SK-N-SH (cell line): ENCODE measurements at regions not wholly inside any gene's neighbourhood (a gene's known extent, or its start where the extent isn't known, plus 50 kb on each side); places are given as distances from the start of the nearest gene placed in this dataset.
A peak's percentile ranks its signal among the peaks of the same experiment; 100 is the strongest.

Source experiments
- CTCF ChIA-PET: fragments of 300-600, 350-600 bp; formaldehyde crosslinking; extraction: SDS; loops from one replicate; lab custom pipeline; 2021; lab: Yijun Ruan, JAX
- POLR2A ChIA-PET: fragments of 350-600 bp; sonication (Branson Sonifier 250); formaldehyde crosslinking; extraction: SDS; loops from one replicate; lab custom pipeline; 2020; ENCODE audit warnings: antibody characterized with exemption, inconsistent platforms; lab: Yijun Ruan, JAX
- DNase-seq: peaks from one replicate; pipeline ENCODE4 v3.0.0; 2012
- H2AFZ ChIP-seq: fragments of 200-600 bp; sonication (generic); 2 replicates; pipeline ENCODE4 v1.8.1; 2016; ENCODE audit warnings: antibody characterized with exemption, mild to moderate bottlenecking, low read depth
- H3F3A ChIP-seq: fragments of 200-600 bp; sonication (generic); replicated peaks from 2 replicates; pipeline ENCODE3; 2016; ENCODE audit warnings: antibody characterized with exemption, mild to moderate bottlenecking; ENCODE audit not compliant: insufficient read depth
- H3K27ac ChIP-seq, 2 experiments: fragments of 200-500 bp in 1 of 2; fragments of 200-600 bp in 1 of 2; sonication (Bioruptor generic) in 1 of 2; sonication (generic), shearing (Covaris generic) in 1 of 2; 2 replicates each; pipeline versions ENCODE4 v1.5.1 to v1.6.1; 2014 to 2016; ENCODE audit warnings: low read depth in 2 of 2, inconsistent platforms in 1 of 2, low read length in 1 of 2, mild to moderate bottlenecking in 1 of 2, mixed read lengths in 1 of 2
- H3K27me3 ChIP-seq: fragments of 200-600 bp; sonication (generic), shearing (Covaris generic); 2 replicates; pipeline ENCODE4 v1.6.1; 2016; ENCODE audit warnings: mixed run types; ENCODE audit not compliant: insufficient read depth
- H3K36me3 ChIP-seq, 2 experiments: fragments of 200-500 bp in 1 of 2; fragments of 200-600 bp in 1 of 2; sonication (Bioruptor generic) in 1 of 2; sonication (generic) in 1 of 2; replicated peaks in 1 of 2; 2 replicates each; pipeline versions ENCODE3 to v1.5.1; 2014 to 2016; ENCODE audit warnings: low read length in 1 of 2, mild to moderate bottlenecking in 1 of 2; ENCODE audit not compliant: insufficient read depth in 2 of 2, control insufficient read depth in 1 of 2
- H3K4me1 ChIP-seq, 2 experiments: fragments of 200-500 bp in 1 of 2; fragments of 200-600 bp in 1 of 2; sonication (Bioruptor generic) in 1 of 2; sonication (generic), shearing (Covaris generic) in 1 of 2; 2 replicates each; pipeline versions ENCODE4 v1.5.1 to v1.6.1; 2014 to 2016; ENCODE audit warnings: low read depth in 1 of 2, low read length in 1 of 2, mixed run types in 1 of 2; ENCODE audit not compliant: insufficient read depth in 2 of 2, control insufficient read depth in 1 of 2
- H3K4me2 ChIP-seq: fragments of 200-600 bp; sonication (generic), shearing (Covaris generic); 2 replicates; pipeline ENCODE4 v1.6.1; 2017; ENCODE audit warnings: mixed run types
- H3K4me3 ChIP-seq, 2 experiments: fragments of 200-500 bp in 1 of 2; fragments of 200-600 bp in 1 of 2; sonication (Bioruptor generic) in 1 of 2; sonication (generic), shearing (Covaris generic) in 1 of 2; 2 replicates each; pipeline versions ENCODE4 v1.5.1 to v1.8.1; 2014 to 2016; ENCODE audit warnings: low read depth in 2 of 2, inconsistent platforms in 1 of 2, low read length in 1 of 2, mild to moderate bottlenecking in 1 of 2, mixed read lengths in 1 of 2, moderate library complexity in 1 of 2
- H3K79me2 ChIP-seq: fragments of 200-600 bp; sonication (generic); 2 replicates; pipeline ENCODE4 v1.8.1; 2017; ENCODE audit warnings: mild to moderate bottlenecking; ENCODE audit not compliant: insufficient read depth
- H3K9ac ChIP-seq: fragments of 200-600 bp; sonication (generic); 2 replicates; pipeline ENCODE4 v1.6.1; 2017; ENCODE audit warnings: mixed run types
- H3K9me2 ChIP-seq: fragments of 200-600 bp; sonication (generic); 2 replicates; pipeline ENCODE4 v1.6.1; 2017; ENCODE audit warnings: mixed run types
- H3K9me3 ChIP-seq: fragments of 200-600 bp; sonication (generic); 2 replicates; pipeline ENCODE4 v1.6.1; 2017; ENCODE audit warnings: mixed run types, mild to moderate bottlenecking, moderate library complexity
- H4K20me1 ChIP-seq: fragments of 200-600 bp; sonication (generic); 2 replicates; pipeline ENCODE4 v1.6.1; 2017; ENCODE audit warnings: mild to moderate bottlenecking, mixed run types; ENCODE audit not compliant: insufficient read depth
- EZH2phosphoT487 ChIP-seq: fragments of 200-600 bp; sonication (generic); IDR thresholded peaks from 2 replicates; pipeline ENCODE4 v1.6.1; 2017; ENCODE audit warnings: low read depth, mixed run types, mild to moderate bottlenecking, antibody characterized with exemption, moderate library complexity, borderline replicate concordance
- FOXJ3 ChIP-seq: sonication (generic); formaldehyde crosslinking; IDR thresholded peaks from 2 replicates; pipeline ENCODE4 v1.5.1; 2020; ENCODE audit warnings: mild to moderate bottlenecking, missing genetic modification reagents
- FOXM1 ChIP-seq: IDR thresholded peaks from 2 replicates; pipeline ENCODE4 v1.4.0; 2012; ENCODE audit warnings: low read depth, mild to moderate bottlenecking
- GABPA ChIP-seq: IDR thresholded peaks from 2 replicates; pipeline ENCODE4 v1.4.0; 2012; ENCODE audit warnings: low read depth, mild to moderate bottlenecking
- GATA2 ChIP-seq: sonication (generic); formaldehyde crosslinking; IDR thresholded peaks from 2 replicates; pipeline ENCODE4 v1.5.0; 2020; ENCODE audit warnings: mild to moderate bottlenecking, missing genetic modification reagents
- RAD21 ChIP-seq: IDR thresholded peaks from 2 replicates; pipeline ENCODE4 v1.6.1; 2012; ENCODE audit warnings: mild to moderate bottlenecking, low read length
- RFX5 ChIP-seq: IDR thresholded peaks from 2 replicates; pipeline ENCODE4 v1.6.1; 2012; ENCODE audit warnings: mild to moderate bottlenecking, improper control_type of control experiment, low read length
- RXRA ChIP-seq: IDR thresholded peaks from 2 replicates; pipeline ENCODE4 v1.4.0; 2012; ENCODE audit warnings: low read depth, mild to moderate bottlenecking, borderline replicate concordance
- YY1 ChIP-seq: IDR thresholded peaks from 2 replicates; pipeline ENCODE4 v1.4.0; 2012; ENCODE audit warnings: low read depth, mild to moderate bottlenecking
- WGBS: methylation state at CpG from one replicate; pipeline ENCODE4 v1.1.6; 2017; ENCODE audit warnings: low lambda C conversion rate; 5-methylcytosine and 5-hydroxymethylcytosine counted together
- TF ChIP-seq, protein P1 (sequence below): IDR thresholded peaks from 2 replicates; pipeline ENCODE4 v1.4.0; 2012; ENCODE audit warnings: low read depth, borderline replicate concordance
- TF ChIP-seq, protein P2 (sequence below): IDR thresholded peaks from 2 replicates; pipeline ENCODE4 v1.4.0; 2012; ENCODE audit warnings: low read depth, borderline replicate concordance
- TF ChIP-seq, protein P3 (sequence below): IDR thresholded peaks from 2 replicates; pipeline ENCODE4 v1.6.1; 2012; ENCODE audit warnings: mild to moderate bottlenecking, low read depth, low read length, moderate library complexity

DNA sequence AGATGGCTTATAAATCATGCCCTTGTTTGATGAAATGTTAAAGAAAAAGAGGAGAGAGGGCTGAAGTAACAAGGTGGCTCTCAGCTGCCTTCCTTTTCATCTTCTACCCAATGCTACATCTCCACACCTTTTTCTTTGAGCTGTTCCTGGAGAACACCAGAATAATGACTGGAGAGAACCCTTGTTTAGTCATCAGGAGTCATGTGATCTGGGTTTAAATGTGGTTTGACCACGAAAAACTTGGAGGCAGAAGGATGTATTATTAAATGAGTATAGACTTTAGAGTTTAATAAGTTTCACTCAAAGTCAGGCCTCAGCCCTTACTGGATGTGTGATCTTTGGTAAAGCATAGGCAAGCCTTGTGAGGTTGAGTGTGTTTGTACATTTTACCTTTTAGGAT, 230.3 kb upstream of the TBL1XR1 start:
- H3F3A ChIP-seq = no peaks in the 10 kb centered on the region
- ChIA-PET POLR2A (no interaction called here), CTCF (no interaction called here)
- no peak overlapping the region for H2AFZ ChIP-seq
- no peak overlapping the region for H3K4me3 ChIP-seq
- TF ChIP-seq, protein P1, sequence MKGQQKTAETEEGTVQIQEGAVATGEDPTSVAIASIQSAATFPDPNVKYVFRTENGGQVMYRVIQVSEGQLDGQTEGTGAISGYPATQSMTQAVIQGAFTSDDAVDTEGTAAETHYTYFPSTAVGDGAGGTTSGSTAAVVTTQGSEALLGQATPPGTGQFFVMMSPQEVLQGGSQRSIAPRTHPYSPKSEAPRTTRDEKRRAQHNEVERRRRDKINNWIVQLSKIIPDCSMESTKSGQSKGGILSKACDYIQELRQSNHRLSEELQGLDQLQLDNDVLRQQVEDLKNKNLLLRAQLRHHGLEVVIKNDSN = peak; percentile 68; the same call in 1 of the 2 replicates
- TF ChIP-seq YY1 = no peak
- H3K36me3 ChIP-seq = no peaks in the 10 kb centered on the region
- H3K9ac ChIP-seq = no peak overlapping the region
- no peak overlapping the region for H3K4me2 ChIP-seq
- no peak for DNase-seq
- no peaks in the 10 kb centered on the region for H4K20me1 ChIP-seq
- no peaks in the 10 kb centered on the region for H3K9me3 ChIP-seq
- no peaks in the 10 kb centered on the region for H3K27me3 ChIP-seq
- no peaks in the 10 kb centered on the region for H3K79me2 ChIP-seq
- H3K27ac ChIP-seq = no peak overlapping the region
- peaks cover 0 to 16% of the 10 kb centered on the region in 2 experiments; a peak in 2 of 4 replicates for H3K4me1 ChIP-seq
- no peaks in the 10 kb centered on the region for H3K9me2 ChIP-seq
- 31% methylated on average over 1 of the region's 1 CpG for WGBS

DNA sequence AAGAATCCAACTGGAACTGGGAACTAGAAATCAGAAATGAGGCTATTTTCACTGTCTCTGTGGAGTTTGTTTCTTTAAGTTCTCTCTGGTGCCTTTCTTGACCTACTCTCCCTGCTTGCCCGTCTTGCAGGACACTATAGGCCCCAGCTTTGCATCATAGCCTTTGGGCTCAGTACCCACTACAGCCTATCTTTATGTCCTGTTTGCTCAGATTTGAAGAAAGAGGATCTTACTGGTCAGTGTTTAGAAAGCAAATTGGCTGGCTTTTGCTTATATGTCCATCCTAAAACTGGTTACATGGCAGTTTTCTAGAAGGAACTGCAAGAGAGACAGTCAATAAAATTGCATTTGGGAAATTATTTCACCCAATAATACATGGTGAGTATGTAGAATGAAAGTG, 231.8 kb upstream of the TBL1XR1 start:
- ChIA-PET CTCF (no interaction called here), POLR2A (no interaction called here)
- no peak overlapping the region for H3K4me2 ChIP-seq
- H3K9me2 ChIP-seq = no peaks in the 10 kb centered on the region
- no peaks in the 10 kb centered on the region for H3K27me3 ChIP-seq
- H3K4me3 ChIP-seq = no peak overlapping the region
- WGBS = 84% methylated on average over 1 of the region's 1 CpG
- H3K27ac ChIP-seq = no peak overlapping the region
- no peak for DNase-seq
- no peaks in the 10 kb centered on the region for H3K9me3 ChIP-seq
- no peaks in the 10 kb centered on the region for H3K36me3 ChIP-seq
- TF ChIP-seq FOXM1 (no peak), FOXJ3 (no peak), RFX5 (no peak), RXRA (no peak), EZH2phosphoT487 (no peak), RAD21 (no peak), GATA2 (no peak), GABPA (no peak)
- TF ChIP-seq, protein P1 = no peak
- TF ChIP-seq, protein P2, sequence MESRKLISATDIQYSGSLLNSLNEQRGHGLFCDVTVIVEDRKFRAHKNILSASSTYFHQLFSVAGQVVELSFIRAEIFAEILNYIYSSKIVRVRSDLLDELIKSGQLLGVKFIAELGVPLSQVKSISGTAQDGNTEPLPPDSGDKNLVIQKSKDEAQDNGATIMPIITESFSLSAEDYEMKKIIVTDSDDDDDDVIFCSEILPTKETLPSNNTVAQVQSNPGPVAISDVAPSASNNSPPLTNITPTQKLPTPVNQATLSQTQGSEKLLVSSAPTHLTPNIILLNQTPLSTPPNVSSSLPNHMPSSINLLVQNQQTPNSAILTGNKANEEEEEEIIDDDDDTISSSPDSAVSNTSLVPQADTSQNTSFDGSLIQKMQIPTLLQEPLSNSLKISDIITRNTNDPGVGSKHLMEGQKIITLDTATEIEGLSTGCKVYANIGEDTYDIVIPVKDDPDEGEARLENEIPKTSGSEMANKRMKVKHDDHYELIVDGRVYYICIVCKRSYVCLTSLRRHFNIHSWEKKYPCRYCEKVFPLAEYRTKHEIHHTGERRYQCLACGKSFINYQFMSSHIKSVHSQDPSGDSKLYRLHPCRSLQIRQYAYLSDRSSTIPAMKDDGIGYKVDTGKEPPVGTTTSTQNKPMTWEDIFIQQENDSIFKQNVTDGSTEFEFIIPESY = no peak
- TF ChIP-seq, protein P3, sequence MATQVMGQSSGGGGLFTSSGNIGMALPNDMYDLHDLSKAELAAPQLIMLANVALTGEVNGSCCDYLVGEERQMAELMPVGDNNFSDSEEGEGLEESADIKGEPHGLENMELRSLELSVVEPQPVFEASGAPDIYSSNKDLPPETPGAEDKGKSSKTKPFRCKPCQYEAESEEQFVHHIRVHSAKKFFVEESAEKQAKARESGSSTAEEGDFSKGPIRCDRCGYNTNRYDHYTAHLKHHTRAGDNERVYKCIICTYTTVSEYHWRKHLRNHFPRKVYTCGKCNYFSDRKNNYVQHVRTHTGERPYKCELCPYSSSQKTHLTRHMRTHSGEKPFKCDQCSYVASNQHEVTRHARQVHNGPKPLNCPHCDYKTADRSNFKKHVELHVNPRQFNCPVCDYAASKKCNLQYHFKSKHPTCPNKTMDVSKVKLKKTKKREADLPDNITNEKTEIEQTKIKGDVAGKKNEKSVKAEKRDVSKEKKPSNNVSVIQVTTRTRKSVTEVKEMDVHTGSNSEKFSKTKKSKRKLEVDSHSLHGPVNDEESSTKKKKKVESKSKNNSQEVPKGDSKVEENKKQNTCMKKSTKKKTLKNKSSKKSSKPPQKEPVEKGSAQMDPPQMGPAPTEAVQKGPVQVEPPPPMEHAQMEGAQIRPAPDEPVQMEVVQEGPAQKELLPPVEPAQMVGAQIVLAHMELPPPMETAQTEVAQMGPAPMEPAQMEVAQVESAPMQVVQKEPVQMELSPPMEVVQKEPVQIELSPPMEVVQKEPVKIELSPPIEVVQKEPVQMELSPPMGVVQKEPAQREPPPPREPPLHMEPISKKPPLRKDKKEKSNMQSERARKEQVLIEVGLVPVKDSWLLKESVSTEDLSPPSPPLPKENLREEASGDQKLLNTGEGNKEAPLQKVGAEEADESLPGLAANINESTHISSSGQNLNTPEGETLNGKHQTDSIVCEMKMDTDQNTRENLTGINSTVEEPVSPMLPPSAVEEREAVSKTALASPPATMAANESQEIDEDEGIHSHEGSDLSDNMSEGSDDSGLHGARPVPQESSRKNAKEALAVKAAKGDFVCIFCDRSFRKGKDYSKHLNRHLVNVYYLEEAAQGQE = no peak
- no peaks in the 10 kb centered on the region for H3K79me2 ChIP-seq
- no peak overlapping the region for H2AFZ ChIP-seq
- H3K9ac ChIP-seq = no peak overlapping the region
- peaks cover 0 to 16% of the 10 kb centered on the region in 2 experiments; a peak in 2 of 4 replicates for H3K4me1 ChIP-seq
- no peaks in the 10 kb centered on the region for H4K20me1 ChIP-seq
- H3F3A ChIP-seq = no peaks in the 10 kb centered on the region
